HL-60 (cell line): ENCODE measurements at regions not wholly inside any gene's neighbourhood (a gene's known extent, or its start where the extent isn't known, plus 50 kb on each side); places are given as distances from the start of the nearest gene placed in this dataset.

Experiments used
- DNase-seq, 2 experiments: peaks; one replicate each; pipeline ENCODE4 v3.0.0-alpha.2; 2010 to 2020; ENCODE audit warnings: low read depth in 1 of 2, low spot score in 1 of 2
- H3K27ac ChIP-seq: fragments of 250-450 bp; sonication (Bioruptor Pico); replicated peaks from 2 replicates; pipeline ENCODE4 v1.5.1; 2020; ENCODE audit warnings: mild to moderate bottlenecking, moderate library complexity
- H3K27me3 ChIP-seq: fragments of 250-450 bp; sonication (Bioruptor Pico); 2 replicates; pipeline ENCODE4 v1.5.1; 2021; ENCODE audit warnings: mild to moderate bottlenecking, moderate library complexity; ENCODE audit not compliant: insufficient read depth, poor library complexity, severe bottlenecking
- H3K4me3 ChIP-seq: replicated peaks from 2 replicates; pipeline ENCODE4 v1.5.1; 2011; ENCODE audit warnings: mild to moderate bottlenecking, control low read depth, low read length; ENCODE audit not compliant: insufficient read depth
- CTCF ChIP-seq: IDR thresholded peaks from one replicate; pipeline ENCODE4 v1.5.1; 2011; ENCODE audit warnings: low read length, control low read depth, inconsistent platforms; ENCODE audit not compliant: insufficient read depth
- GABPA ChIP-seq: IDR thresholded peaks from 2 replicates; pipeline ENCODE4 v1.6.1; 2012; ENCODE audit warnings: low read depth
- POLR2AphosphoS5 ChIP-seq: IDR thresholded peaks from 2 replicates; pipeline ENCODE4 v1.6.1; 2012; ENCODE audit warnings: low read depth
- SPI1 ChIP-seq: IDR thresholded peaks from 2 replicates; pipeline ENCODE4 v1.6.1; 2012; ENCODE audit warnings: low read depth, mild to moderate bottlenecking, borderline replicate concordance
- TF ChIP-seq, protein P1 (sequence below): IDR thresholded peaks from 2 replicates; pipeline ENCODE4 v1.6.1; 2012; ENCODE audit warnings: low read depth; ENCODE audit not compliant: insufficient replicate concordance

- DNase-seq, result no peak
- H3K27me3 ChIP-seq, result no peaks in the 10 kb centered on the region
- TF ChIP-seq POLR2AphosphoS5 (no peak), GABPA (no peak), CTCF (no peak), SPI1 (no peak)
- TF ChIP-seq, protein P1, sequence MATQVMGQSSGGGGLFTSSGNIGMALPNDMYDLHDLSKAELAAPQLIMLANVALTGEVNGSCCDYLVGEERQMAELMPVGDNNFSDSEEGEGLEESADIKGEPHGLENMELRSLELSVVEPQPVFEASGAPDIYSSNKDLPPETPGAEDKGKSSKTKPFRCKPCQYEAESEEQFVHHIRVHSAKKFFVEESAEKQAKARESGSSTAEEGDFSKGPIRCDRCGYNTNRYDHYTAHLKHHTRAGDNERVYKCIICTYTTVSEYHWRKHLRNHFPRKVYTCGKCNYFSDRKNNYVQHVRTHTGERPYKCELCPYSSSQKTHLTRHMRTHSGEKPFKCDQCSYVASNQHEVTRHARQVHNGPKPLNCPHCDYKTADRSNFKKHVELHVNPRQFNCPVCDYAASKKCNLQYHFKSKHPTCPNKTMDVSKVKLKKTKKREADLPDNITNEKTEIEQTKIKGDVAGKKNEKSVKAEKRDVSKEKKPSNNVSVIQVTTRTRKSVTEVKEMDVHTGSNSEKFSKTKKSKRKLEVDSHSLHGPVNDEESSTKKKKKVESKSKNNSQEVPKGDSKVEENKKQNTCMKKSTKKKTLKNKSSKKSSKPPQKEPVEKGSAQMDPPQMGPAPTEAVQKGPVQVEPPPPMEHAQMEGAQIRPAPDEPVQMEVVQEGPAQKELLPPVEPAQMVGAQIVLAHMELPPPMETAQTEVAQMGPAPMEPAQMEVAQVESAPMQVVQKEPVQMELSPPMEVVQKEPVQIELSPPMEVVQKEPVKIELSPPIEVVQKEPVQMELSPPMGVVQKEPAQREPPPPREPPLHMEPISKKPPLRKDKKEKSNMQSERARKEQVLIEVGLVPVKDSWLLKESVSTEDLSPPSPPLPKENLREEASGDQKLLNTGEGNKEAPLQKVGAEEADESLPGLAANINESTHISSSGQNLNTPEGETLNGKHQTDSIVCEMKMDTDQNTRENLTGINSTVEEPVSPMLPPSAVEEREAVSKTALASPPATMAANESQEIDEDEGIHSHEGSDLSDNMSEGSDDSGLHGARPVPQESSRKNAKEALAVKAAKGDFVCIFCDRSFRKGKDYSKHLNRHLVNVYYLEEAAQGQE, result no peak
- H3K4me3 ChIP-seq, result no peak overlapping the region
- H3K27ac ChIP-seq, result no peak overlapping the region
Observed at GRCh38 chr1:102595106-102595505, 513.2 kb downstream of the COL11A1 start.

DNA sequence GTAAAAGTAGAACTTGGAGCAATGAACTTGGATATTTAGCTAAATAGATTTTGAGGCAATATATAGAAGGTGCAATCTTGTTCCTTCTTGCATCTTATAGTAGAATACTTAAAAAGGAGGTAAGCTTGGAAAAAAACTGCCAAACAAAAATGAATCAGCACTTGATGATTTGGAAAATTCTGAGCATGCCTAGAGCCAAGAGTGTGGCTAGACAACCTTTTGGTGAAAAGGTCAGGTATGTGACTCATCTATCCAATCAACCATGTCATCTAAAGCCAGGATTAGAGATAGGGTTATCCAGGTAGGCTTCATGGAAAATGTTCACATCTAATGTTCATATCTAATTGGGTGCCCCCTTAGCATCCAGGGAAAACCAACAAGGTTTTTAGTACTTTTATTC, 515.0 kb downstream of the COL11A1 start:
- H3K27ac ChIP-seq, result no peak overlapping the region
- TF ChIP-seq CTCF (no peak), GABPA (no peak), POLR2AphosphoS5 (no peak), SPI1 (no peak)
- TF ChIP-seq, protein P1, result no peak
- H3K4me3 ChIP-seq, result no peak overlapping the region
- no peaks in the 10 kb centered on the region for H3K27me3 ChIP-seq
- no peak for DNase-seq

DNA sequence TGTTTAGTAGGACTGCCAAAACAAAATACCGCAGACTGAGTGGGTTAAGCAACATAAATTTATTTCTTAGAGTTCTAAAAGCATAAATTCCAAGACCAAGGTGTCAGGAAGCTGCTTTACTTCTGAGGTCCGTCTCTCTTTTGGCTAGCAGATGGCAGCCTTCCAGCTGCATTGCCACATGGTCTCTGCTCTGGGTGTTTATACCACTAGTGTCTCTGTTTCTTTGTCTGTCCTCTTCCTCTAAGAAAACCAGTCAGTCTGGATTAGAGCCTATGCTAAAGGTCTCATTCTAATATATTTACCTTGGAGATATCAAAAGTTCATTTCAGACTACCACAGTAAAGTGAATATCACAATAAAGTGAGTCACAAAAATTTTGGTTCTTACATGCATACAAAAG, 519.8 kb downstream of the COL11A1 start:
- DNase-seq, result no peak
- Histone ChIP-seq H3K27me3 (no peaks in the 10 kb centered on the region), H3K27ac (no peak overlapping the region), H3K4me3 (no peak overlapping the region)
- TF ChIP-seq POLR2AphosphoS5, result no peak
- no peak for TF ChIP-seq SPI1
- no peak for TF ChIP-seq GABPA
- no peak for TF ChIP-seq CTCF
- TF ChIP-seq, protein P1, result no peak
